ENCODE measurements at regions not wholly inside any gene's neighbourhood (a gene's known extent, or its start where the extent isn't known, plus 50 kb on each side); places are given as distances from the start of the nearest gene placed in this dataset.
A peak's percentile ranks its signal among the peaks of the same experiment; 100 is the strongest.
"Not testable (repeated sequence)": the region's sequence is repeated elsewhere in the genome, so short reads cannot be mapped to it uniquely, and the experiment has no call there.

GRCh38 chrX:53757181-53757580, 70.7 kb upstream of the HUWE1 start:
- not testable (repeated sequence) for H3K36me3 ChIP-seq (ENCODE audit: insufficient read depth); H3F3A ChIP-seq (replicated peaks; ENCODE audit: low read depth); H3K9me3 Mint-ChIP-seq; H3K4me2 ChIP-seq; H2AFZ ChIP-seq; H3K4me3 Mint-ChIP-seq; H3K36me3 Mint-ChIP-seq (ENCODE audit: low read depth); H3K79me2 ChIP-seq (replicated peaks; ENCODE audit: insufficient read depth); H3K4me1 ChIP-seq (ENCODE audit: insufficient read depth); H3K4me3 ChIP-seq; H3K27me3 ChIP-seq (ENCODE audit: insufficient read depth); H3K9me2 ChIP-seq (ENCODE audit: insufficient read depth); H3K27me3 Mint-ChIP-seq (ENCODE audit: insufficient read depth, low read depth, poor library complexity); H3K27ac ChIP-seq (ENCODE audit: low read depth); H3K27ac Mint-ChIP-seq; H4K20me1 ChIP-seq (replicated peaks; ENCODE audit: insufficient read depth)
- H3K4me1 Mint-ChIP-seq: peaks cover 15% of the 10 kb centered on the region
- peak; percentile 26 for DNase-seq (ENCODE audit: low spot score)
- peak; percentile 90 for ATAC-seq

GRCh38 chrX:53746718-53747117, 60.2 kb upstream of the HUWE1 start:
- Histone ChIP-seq H3K4me1 (ENCODE audit: insufficient read depth) (no peaks in the 10 kb centered on the region), H3F3A (replicated peaks; ENCODE audit: low read depth) (no peaks in the 10 kb centered on the region), H2AFZ (no peak overlapping the region), H3K36me3 (ENCODE audit: insufficient read depth) (no peaks in the 10 kb centered on the region), H3K27me3 (ENCODE audit: insufficient read depth) (no peaks in the 10 kb centered on the region), H3K27ac (ENCODE audit: low read depth) (no peak overlapping the region), H4K20me1 (replicated peaks; ENCODE audit: insufficient read depth) (no peaks in the 10 kb centered on the region), H3K4me2 (no peak overlapping the region), H3K9me2 (ENCODE audit: insufficient read depth) (no peaks in the 10 kb centered on the region), H3K4me3 (no peak overlapping the region), H3K79me2 (replicated peaks; ENCODE audit: insufficient read depth) (no peaks in the 10 kb centered on the region)
- Mint-ChIP-seq H3K36me3 (ENCODE audit: low read depth) (no peaks in the 10 kb centered on the region), H3K27me3 (ENCODE audit: insufficient read depth, low read depth, poor library complexity) (no peaks in the 10 kb centered on the region), H3K9me3 (no peaks in the 10 kb centered on the region), H3K4me3 (no peak overlapping the region), H3K27ac (no peak overlapping the region), H3K4me1 (no peaks in the 10 kb centered on the region)
- TF ChIP-seq EZH2 (IDR thresholded peaks at IDR 0.05; ENCODE audit: low read depth, unreplicated experiment) (no peak), REST (IDR thresholded peaks at IDR 0.05; ENCODE audit: unreplicated experiment) (no peak), CTCF (conservative IDR thresholded peaks at IDR 0.05; ENCODE audit: low read depth in 2 of 2) (no peak), CREB1 (CRISPR knock-in tag; IDR thresholded peaks at IDR 0.05; ENCODE audit: low read depth) (no peak), ZNF331 (CRISPR knock-in tag; IDR thresholded peaks at IDR 0.05; ENCODE audit: low read depth) (no peak), ZNF114 (CRISPR knock-in tag; IDR thresholded peaks at IDR 0.05) (no peak), ZNF462 (CRISPR knock-in tag; IDR thresholded peaks at IDR 0.05) (no peak), NANOG (IDR thresholded peaks at IDR 0.05; ENCODE audit: borderline replicate concordance) (no peak)
- TF ChIP-seq, protein P1, sequence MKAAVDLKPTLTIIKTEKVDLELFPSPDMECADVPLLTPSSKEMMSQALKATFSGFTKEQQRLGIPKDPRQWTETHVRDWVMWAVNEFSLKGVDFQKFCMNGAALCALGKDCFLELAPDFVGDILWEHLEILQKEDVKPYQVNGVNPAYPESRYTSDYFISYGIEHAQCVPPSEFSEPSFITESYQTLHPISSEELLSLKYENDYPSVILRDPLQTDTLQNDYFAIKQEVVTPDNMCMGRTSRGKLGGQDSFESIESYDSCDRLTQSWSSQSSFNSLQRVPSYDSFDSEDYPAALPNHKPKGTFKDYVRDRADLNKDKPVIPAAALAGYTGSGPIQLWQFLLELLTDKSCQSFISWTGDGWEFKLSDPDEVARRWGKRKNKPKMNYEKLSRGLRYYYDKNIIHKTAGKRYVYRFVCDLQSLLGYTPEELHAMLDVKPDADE (IDR thresholded peaks at IDR 0.05): no peak
- DNase-seq (ENCODE audit: low spot score) (no peak), ATAC-seq (no peak)
